Left forelimb (tissue), 1 donor: ENCODE measurements at regions not wholly inside any gene's neighbourhood (a gene's known extent, or its start where the extent isn't known, plus 50 kb on each side); places are given as distances from the start of the nearest gene placed in this dataset.

Experiments
- DNase-seq: peaks from one replicate; pipeline ENCODE4 v3.0.0-alpha.2; 2018; ENCODE audit warnings: low spot score

DNA sequence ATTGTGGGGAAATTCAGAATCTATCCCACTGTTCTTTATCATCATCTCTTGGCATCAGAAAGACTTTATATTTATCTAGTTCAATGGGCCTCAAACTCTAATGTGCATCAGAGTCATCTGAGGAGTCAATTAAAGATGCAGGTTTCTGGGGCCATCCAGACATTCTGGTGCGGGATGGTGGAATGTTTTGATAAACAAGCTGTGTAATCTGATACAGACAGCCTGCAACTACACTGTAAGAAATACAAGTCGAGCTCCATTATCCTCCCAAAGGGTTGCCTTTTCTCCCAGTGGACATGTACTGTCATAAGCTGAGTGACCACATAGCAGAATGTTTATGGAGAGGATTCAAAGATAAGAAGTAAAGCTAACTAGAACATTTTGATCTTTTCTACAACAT, 515.3 kb upstream of the DCC start:
- no peak for DNase-seq

GRCh38 chr18:51833850-51834249, 506.1 kb upstream of the DCC start:
- no peak for DNase-seq

DNA sequence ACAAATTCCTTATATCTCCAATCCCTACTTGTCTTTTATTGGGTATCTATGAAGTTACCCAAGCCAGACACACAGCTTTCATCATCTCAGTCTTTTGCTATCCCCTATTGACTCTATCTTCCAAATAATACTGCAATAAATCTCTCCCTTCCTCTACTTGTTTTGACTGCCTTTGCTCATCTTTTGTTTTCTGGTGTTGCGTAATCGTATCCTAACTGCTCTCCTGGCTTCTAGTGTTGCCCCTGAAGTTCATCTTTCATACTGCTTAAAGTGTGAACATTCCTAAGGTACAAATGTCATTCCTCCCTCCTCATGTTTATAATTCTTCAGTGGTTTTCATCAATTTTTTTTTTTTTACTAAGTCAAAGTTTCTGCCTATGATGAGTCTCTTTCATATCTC, 491.3 kb upstream of the DCC start:
- DNase-seq: no peak

- no peak for DNase-seq
Measured at GRCh38 chr18:51852681-51853080, 487.3 kb upstream of the DCC start.

GRCh38 chr18:51857989-51858388, 482.0 kb upstream of the DCC start:
- DNase-seq: no peak

DNA sequence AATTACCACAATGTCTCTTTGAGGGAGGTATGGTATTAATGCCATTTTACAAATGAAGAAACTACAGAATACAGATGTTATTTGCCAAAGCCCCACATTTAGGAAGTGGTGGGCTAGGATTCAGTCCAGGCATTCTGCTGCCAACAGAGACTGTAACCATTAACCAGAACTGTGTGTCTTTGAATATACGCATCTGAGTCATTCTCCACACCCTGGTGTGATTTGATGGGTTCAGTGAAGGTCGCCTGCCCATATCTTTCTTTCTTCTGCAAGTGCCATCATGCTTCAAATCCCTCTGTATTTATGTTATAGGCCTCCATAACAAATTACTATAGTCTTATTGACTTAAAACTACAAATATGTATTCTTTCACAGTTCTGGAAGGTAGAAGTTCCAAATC, 479.0 kb upstream of the DCC start:
- no peak for DNase-seq

DNA sequence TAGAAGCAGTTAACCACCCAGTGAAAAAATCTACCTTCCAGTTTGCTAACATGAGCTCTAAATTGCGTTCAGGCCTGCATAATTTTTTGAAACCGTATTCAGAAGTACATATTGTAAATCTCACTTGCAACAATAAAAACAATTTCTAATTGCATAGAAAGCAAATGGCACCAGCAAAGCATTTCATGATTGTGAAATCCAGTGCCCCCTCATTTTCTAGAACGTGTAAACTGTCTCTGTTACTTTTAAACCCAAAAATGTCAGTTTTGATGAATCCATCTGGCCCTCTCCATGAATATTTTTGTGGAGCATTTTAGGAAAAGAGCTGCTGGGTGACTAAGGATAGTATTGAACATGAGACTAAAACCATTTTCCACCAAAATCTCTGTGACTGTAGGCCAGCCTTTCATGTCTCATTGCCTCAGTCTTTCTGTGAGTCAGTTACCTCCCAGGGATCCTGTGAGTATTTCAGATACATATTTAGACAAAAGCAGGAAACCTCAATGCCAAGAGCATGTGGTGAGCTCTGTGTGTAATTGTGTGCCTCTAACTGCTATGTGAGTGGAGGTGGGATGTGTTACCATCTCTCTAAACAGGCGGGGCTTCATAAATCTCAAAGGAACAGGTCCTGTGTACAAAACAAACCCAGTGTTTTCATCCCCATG, 477.8 kb upstream of the DCC start:
- DNase-seq: no peak

DNA sequence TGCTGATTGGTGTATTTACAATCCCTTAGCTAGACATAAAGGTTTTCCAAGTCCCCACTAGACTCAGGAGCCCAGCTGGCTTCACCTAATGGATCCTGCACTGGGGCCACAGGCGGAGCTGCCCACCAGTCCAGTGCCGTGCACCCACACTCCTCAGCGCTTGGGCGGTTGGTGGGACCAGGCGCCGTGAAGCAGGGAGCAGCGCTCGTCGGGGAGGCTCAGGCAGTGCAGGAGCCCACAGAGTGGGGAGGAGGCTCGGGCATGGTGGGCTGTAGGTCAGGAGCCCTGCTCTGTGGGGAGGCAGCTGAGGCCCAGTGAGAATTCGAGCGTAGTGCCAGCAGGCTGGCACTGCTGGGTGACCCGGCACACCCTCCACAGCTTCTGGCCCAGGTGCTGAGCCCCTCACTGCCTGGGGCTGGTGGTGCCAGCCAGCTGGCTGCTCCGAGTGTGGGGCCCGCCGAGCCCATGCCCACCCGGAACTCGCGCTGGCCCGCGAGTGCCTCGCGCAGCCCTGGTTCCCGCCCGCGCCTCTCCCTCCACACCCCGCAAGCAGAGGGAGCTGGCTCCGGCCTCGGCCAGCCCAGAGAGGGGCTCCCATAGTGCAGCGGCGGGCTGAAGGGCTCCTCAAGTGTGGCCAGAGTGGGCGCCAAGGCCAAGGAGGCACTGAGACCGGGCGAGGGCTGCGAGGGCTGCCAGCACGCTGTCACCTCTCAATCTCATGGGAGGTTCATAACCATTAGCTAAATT, 475.6 kb upstream of the DCC start:
- no peak for DNase-seq

DNA sequence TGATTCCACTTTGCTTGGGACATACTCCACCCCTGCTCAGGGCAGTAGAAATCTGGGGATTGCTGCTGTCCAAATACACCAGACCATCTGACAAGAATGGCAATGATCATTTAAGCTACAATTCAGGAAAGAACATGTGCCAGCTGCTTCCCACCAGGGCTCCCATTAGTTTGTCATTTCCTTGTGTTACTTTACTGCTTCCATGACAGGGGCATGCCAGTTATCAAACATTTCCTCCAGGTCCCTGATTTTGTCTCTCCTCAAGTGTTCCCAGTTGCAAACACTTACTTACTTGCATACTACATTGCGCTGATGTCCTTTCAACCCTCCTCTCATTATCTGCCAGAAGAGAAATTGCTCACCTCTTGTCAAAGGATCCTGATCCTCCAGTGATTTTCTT, 474.5 kb upstream of the DCC start:
- no peak for DNase-seq

- DNase-seq: no peak
Measured at GRCh38 chr18:51867767-51868166, 472.2 kb upstream of the DCC start.

- no peak for DNase-seq
Measured at GRCh38 chr18:51878724-51879123, 461.3 kb upstream of the DCC start.

DNA sequence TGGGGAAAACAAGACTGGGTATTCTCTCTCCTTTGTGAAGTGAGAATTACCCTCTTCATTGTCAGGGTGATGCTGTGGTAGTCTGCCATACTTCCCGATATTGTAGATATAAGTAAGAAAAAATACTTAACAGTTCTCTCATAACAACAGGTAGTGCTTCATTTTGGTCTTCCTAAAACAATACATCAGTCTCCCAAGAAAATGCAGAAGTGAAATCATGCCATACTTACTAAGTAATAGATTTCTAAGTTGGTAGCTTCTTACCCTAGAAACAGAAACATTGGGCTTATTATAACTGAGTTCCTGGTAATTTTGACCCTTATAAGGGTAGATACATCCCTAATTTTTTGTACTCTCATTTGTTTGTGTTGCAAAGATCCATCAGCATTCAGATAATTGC, 460.7 kb upstream of the DCC start:
- DNase-seq: no peak

GRCh38 chr18:51881394-51881793, 458.6 kb upstream of the DCC start:
- no peak for DNase-seq

- DNase-seq: no peak
Measured at GRCh38 chr18:51884039-51884438, 456.0 kb upstream of the DCC start.

DNA sequence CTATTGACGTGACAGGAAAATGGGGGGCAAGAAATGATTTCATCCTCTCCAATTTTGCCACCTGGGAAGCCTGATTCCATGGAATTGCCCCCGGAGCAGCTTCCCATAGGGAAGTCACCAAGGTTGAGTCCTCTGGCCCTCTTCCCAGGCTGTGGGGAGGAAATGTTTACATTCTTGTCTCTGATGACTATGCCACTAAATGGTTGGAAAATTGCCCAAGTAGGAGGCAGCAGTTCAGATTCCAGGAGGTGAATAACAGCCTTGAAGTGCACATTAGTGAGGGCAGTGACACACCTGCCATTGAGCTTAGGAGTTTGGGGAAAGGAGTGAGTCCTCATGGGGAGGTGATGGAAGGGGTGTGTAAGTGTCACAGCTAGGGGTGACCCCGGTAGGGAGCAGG, 449.2 kb upstream of the DCC start:
- no peak for DNase-seq

- DNase-seq: no peak
Measured at GRCh38 chr18:51891876-51892275, 448.1 kb upstream of the DCC start.

DNA sequence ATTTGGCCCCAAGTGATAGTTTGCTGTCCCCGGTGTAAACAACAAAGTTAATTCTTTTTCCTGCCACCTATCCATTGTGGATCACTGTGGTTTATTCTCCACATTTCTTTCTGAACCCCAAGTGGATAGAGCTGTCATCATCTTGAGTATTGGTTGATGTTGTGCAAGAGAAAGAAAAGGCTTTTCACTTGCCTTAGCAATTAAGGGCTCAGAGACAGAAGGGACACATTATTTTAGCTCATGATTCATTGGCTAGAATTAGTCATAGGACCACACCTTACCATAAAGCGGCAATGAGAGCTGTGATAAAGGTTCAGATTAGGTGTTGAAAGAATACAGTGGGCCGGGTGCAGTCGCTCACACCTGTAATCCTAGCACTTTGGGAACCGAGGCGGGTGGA, 442.1 kb upstream of the DCC start:
- no peak for DNase-seq

- no peak for DNase-seq
Measured at GRCh38 chr18:51907687-51908597, 432.1 kb upstream of the DCC start.

DNA sequence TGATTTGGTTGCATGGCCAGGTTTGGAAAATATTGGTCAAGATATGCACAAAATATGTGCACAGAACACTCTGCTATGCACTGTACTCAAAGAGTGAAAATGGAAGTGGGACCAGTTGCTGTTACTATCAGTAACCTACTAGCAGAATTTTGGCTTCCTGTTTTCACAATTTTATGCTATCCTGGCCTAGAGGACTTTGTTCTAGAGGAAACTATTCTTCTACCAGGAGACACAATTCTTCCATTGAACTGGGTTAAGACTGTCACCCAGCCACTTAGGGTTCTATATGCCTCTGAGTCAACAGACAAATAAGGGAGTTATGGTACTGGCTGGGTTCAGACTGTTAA, 431.4 kb upstream of the DCC start:
- DNase-seq: no peak

GRCh38 chr18:51911584-51911983, 428.4 kb upstream of the DCC start:
- no peak for DNase-seq

DNA sequence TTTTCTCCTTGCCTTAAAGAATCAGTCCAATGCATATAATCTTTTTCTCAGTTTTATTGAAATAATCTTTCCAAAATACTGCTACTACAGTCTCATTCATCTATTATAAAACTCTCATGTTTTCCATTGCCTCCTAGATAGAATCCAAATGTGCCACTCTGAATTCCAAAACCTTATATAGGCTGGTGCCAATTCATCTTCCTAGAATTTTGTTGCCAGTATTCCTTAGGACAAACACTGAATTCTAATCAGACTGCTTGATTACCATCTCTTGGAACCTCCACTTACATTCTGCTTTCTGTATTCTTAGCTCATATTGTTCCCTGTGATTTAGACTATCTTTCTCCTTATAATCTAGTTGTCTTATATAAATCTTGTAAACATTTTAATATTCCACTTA, 427.6 kb upstream of the DCC start:
- DNase-seq: no peak

DNA sequence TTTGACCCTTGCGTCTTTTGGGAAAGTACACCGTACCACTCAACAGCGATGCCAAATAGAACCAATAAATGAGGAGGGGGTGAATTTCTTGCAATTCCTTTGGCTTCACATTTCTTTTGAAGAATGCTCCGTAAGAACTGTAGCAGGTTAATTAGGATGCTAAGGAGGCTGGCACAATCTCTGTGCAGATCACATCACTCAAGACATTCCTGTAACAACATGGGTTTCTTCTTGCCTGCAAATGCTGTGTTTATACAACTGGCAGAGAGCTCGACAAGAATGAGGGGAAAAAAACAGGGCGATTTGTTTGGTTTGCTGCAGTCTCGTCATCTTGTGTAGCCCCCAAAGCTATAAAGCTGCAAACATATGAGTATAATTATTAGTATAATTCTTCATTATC, 424.8 kb upstream of the DCC start:
- DNase-seq: no peak

DNA sequence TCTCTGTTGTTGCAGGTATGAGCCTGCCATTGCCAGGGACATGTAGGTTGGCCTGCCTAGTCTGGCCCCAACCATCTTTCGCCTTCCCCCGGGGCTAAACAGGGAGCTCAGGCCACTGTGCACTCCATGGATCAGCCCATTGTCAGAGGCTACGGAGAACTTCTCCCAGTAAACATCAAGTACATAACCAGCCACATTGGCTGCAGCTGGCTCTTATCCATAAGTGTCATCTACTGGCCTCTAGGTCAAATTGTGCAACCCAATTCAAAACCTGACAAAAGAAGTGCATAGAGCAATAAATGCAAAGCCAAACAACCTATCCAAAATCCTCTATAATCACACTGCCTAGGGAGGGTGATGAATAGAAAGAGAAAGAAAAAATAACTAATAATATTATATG, 418.1 kb upstream of the DCC start:
- no peak for DNase-seq
